LHCN-M2 (cell line): ENCODE measurements at regions not wholly inside any gene's neighbourhood (a gene's known extent, or its start where the extent isn't known, plus 50 kb on each side); places are given as distances from the start of the nearest gene placed in this dataset.
"Not testable (repeated sequence)": the region's sequence is repeated elsewhere in the genome, so short reads cannot be mapped to it uniquely, and the experiment has no call there.

ENCODE experiments used
- DNase-seq: peaks from one replicate; pipeline ENCODE4 v3.0.0-alpha.2; 2012; ENCODE audit warnings: low read depth

GRCh38 chr6:50899306-50899870, 80.7 kb downstream of the TFAP2B start:
- DNase-seq: no peak

GRCh38 chr6:50902260-50902659, 83.6 kb downstream of the TFAP2B start:
- no peak for DNase-seq

GRCh38 chr6:50905297-50905696, 86.6 kb downstream of the TFAP2B start:
- no peak for DNase-seq

- DNase-seq: no peak
Observed at GRCh38 chr6:50907565-50907964, 88.9 kb downstream of the TFAP2B start.

GRCh38 chr6:50913105-50913770, 94.6 kb downstream of the TFAP2B start:
- DNase-seq: no peak

- not testable (repeated sequence) for DNase-seq
Observed at GRCh38 chr6:50921378-50921777, 102.7 kb downstream of the TFAP2B start.

GRCh38 chr6:50921968-50922367, 103.3 kb downstream of the TFAP2B start:
- DNase-seq: no peak

GRCh38 chr6:50922579-50923525, 104.2 kb downstream of the TFAP2B start:
- peak; percentile 0 for DNase-seq

GRCh38 chr6:50924758-50925157, 106.1 kb downstream of the TFAP2B start:
- no peak for DNase-seq

GRCh38 chr6:50925548-50925947, 106.9 kb downstream of the TFAP2B start:
- no peak for DNase-seq

GRCh38 chr6:50925981-50926380, 107.3 kb downstream of the TFAP2B start:
- DNase-seq: no peak

GRCh38 chr6:50927800-50928199, 109.1 kb downstream of the TFAP2B start:
- DNase-seq: no peak

- DNase-seq: no peak
Observed at GRCh38 chr6:50929323-50929722, 110.7 kb downstream of the TFAP2B start.

GRCh38 chr6:50935442-50935841, 116.8 kb downstream of the TFAP2B start:
- DNase-seq: no peak

- DNase-seq: no peak
Observed at GRCh38 chr6:50936277-50936681, 117.6 kb downstream of the TFAP2B start.

GRCh38 chr6:50939931-50940330, 121.3 kb downstream of the TFAP2B start:
- no peak for DNase-seq

GRCh38 chr6:50945789-50946188, 127.1 kb downstream of the TFAP2B start:
- DNase-seq: no peak

GRCh38 chr6:50952092-50952907, 133.6 kb downstream of the TFAP2B start:
- DNase-seq: no peak

- DNase-seq: no peak
Observed at GRCh38 chr6:50956014-50956413, 137.3 kb downstream of the TFAP2B start.

- DNase-seq: no peak
Observed at GRCh38 chr6:50958148-50958697, 139.6 kb downstream of the TFAP2B start.

GRCh38 chr6:50959081-50959641, 140.5 kb downstream of the TFAP2B start:
- no peak for DNase-seq
